ENCODE measurements at regions not wholly inside any gene's neighbourhood (a gene's known extent, or its start where the extent isn't known, plus 50 kb on each side); places are given as distances from the start of the nearest gene placed in this dataset.

- H3K27me3 ChIP-seq: no peaks in the 10 kb centered on the region
- no peak overlapping the region for H2AFZ ChIP-seq (replicated peaks)
- no peaks in the 10 kb centered on the region for H4K20me1 ChIP-seq (ENCODE audit: low read depth)
- no peak for TF ChIP-seq CTCF (IDR thresholded peaks at IDR 0.05)
- no peak for TF ChIP-seq EZH2 (IDR thresholded peaks at IDR 0.05)
- TF ChIP-seq EZH2phosphoT487 (IDR thresholded peaks at IDR 0.05): no peak
- H3K27ac ChIP-seq: no peak overlapping the region
- no peaks in the 10 kb centered on the region for H3K36me3 ChIP-seq
- peaks cover 14% of the 10 kb centered on the region for H3K4me1 ChIP-seq
- H3K4me3 ChIP-seq: no peak overlapping the region
- peaks cover 20% of the 10 kb centered on the region for H3K9me3 Mint-ChIP-seq
- peaks cover 4% of the 10 kb centered on the region for H3K27me3 Mint-ChIP-seq (ENCODE audit: insufficient read depth, low read depth)
- no peak for DNase-seq (ENCODE audit: low spot score)
- H3K4me2 ChIP-seq: no peak overlapping the region
- peak overlapping the region; percentile 60 for H3K27ac Mint-ChIP-seq
- H3K79me2 ChIP-seq (ENCODE audit: low read depth): no peaks in the 10 kb centered on the region
- peaks cover 24% of the 10 kb centered on the region for H3K4me1 Mint-ChIP-seq
- no peak overlapping the region for H3K9ac ChIP-seq
- H3K36me3 Mint-ChIP-seq: peaks cover 2% of the 10 kb centered on the region
- no peak overlapping the region for H3K4me3 Mint-ChIP-seq
- peaks cover 5% of the 10 kb centered on the region for H3F3A ChIP-seq (ENCODE audit: low read depth)
- peaks cover 8% of the 10 kb centered on the region for H3K9me3 ChIP-seq (ENCODE audit: low read depth)
Measured at GRCh38 chr2:8251291-8251690, 430.6 kb upstream of the ID2 start.

GRCh38 chr2:8251856-8252255, 430.0 kb upstream of the ID2 start:
- Histone ChIP-seq H3K4me2 (no peak overlapping the region), H4K20me1 (ENCODE audit: low read depth) (no peaks in the 10 kb centered on the region), H3K9me3 (ENCODE audit: low read depth) (peaks cover 8% of the 10 kb centered on the region), H3K9ac (no peak overlapping the region), H3K36me3 (no peaks in the 10 kb centered on the region), H3K79me2 (ENCODE audit: low read depth) (no peaks in the 10 kb centered on the region), H3K4me1 (peaks cover 14% of the 10 kb centered on the region), H2AFZ (replicated peaks) (no peak overlapping the region), H3F3A (ENCODE audit: low read depth) (peaks cover 5% of the 10 kb centered on the region), H3K27ac (no peak overlapping the region), H3K4me3 (no peak overlapping the region), H3K27me3 (no peaks in the 10 kb centered on the region)
- Mint-ChIP-seq H3K4me1 (peaks cover 24% of the 10 kb centered on the region), H3K4me3 (no peak overlapping the region), H3K9me3 (peaks cover 16% of the 10 kb centered on the region), H3K27me3 (ENCODE audit: insufficient read depth, low read depth) (peaks cover 4% of the 10 kb centered on the region), H3K36me3 (peaks cover 2% of the 10 kb centered on the region), H3K27ac (peak overlapping the region; percentile 60)
- TF ChIP-seq EZH2 (IDR thresholded peaks at IDR 0.05) (no peak), EZH2phosphoT487 (IDR thresholded peaks at IDR 0.05) (no peak), CTCF (IDR thresholded peaks at IDR 0.05) (no peak)
- DNase-seq (ENCODE audit: low spot score): no peak

GRCh38 chr2:8252997-8253694, 428.7 kb upstream of the ID2 start:
- TF ChIP-seq EZH2 (IDR thresholded peaks at IDR 0.05) (no peak), CTCF (IDR thresholded peaks at IDR 0.05) (no peak), EZH2phosphoT487 (IDR thresholded peaks at IDR 0.05) (no peak)
- Histone ChIP-seq H2AFZ (replicated peaks) (no peak overlapping the region), H3K27me3 (no peaks in the 10 kb centered on the region), H3K36me3 (no peaks in the 10 kb centered on the region), H3K9ac (no peak overlapping the region), H3K4me2 (peak overlapping the region; percentile 7), H3F3A (ENCODE audit: low read depth) (peaks cover 8% of the 10 kb centered on the region), H3K79me2 (ENCODE audit: low read depth) (no peaks in the 10 kb centered on the region), H3K27ac (no peak overlapping the region), H3K4me3 (no peak overlapping the region), H3K9me3 (ENCODE audit: low read depth) (peaks cover 8% of the 10 kb centered on the region), H4K20me1 (ENCODE audit: low read depth) (no peaks in the 10 kb centered on the region), H3K4me1 (peaks cover 25% of the 10 kb centered on the region)
- Mint-ChIP-seq H3K4me1 (peaks cover 37% of the 10 kb centered on the region), H3K27me3 (ENCODE audit: insufficient read depth, low read depth) (peaks cover 4% of the 10 kb centered on the region), H3K36me3 (peaks cover 2% of the 10 kb centered on the region), H3K4me3 (no peak overlapping the region), H3K27ac (no peak overlapping the region), H3K9me3 (peaks cover 14% of the 10 kb centered on the region)
- peak; percentile 80 for DNase-seq (ENCODE audit: low spot score)
